Thyroid gland (tissue), 4 donors: ENCODE measurements at regions not wholly inside any gene's neighbourhood (a gene's known extent, or its start where the extent isn't known, plus 50 kb on each side); places are given as distances from the start of the nearest gene placed in this dataset.

Source experiments
- POLR2A ChIP-seq, 2 donors: fragments of 450-650 bp; IDR thresholded peaks; one replicate each; pipeline ENCODE4 v1.6.1; 2017; ENCODE audit warnings: antibody characterized with exemption in 2 of 2, mild to moderate bottlenecking in 2 of 2, moderate library complexity in 1 of 2
- TF ChIP-seq, protein P1 (sequence below), 6 experiments: fragments of 200-600 bp in 3 of 6; fragments of 450-650 bp in 3 of 6; sonication (generic) in 3 of 6; IDR thresholded peaks; one replicate each; pipeline ENCODE4 v1.5.1; 2016 to 2019; ENCODE audit warnings: antibody characterized with exemption in 6 of 6, mild to moderate bottlenecking in 2 of 6, inconsistent platforms in 1 of 6, moderate library complexity in 1 of 6

- no peak for TF ChIP-seq POLR2A (IDR thresholded peaks at IDR 0.05)
- TF ChIP-seq, protein P1, sequence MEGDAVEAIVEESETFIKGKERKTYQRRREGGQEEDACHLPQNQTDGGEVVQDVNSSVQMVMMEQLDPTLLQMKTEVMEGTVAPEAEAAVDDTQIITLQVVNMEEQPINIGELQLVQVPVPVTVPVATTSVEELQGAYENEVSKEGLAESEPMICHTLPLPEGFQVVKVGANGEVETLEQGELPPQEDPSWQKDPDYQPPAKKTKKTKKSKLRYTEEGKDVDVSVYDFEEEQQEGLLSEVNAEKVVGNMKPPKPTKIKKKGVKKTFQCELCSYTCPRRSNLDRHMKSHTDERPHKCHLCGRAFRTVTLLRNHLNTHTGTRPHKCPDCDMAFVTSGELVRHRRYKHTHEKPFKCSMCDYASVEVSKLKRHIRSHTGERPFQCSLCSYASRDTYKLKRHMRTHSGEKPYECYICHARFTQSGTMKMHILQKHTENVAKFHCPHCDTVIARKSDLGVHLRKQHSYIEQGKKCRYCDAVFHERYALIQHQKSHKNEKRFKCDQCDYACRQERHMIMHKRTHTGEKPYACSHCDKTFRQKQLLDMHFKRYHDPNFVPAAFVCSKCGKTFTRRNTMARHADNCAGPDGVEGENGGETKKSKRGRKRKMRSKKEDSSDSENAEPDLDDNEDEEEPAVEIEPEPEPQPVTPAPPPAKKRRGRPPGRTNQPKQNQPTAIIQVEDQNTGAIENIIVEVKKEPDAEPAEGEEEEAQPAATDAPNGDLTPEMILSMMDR (IDR thresholded peaks at IDR 0.05), result no peak
Observed at GRCh38 chr10:75297021-75297599, 61.4 kb upstream of the COMTD1 start.
